ENCODE measurements at regions not wholly inside any gene's neighbourhood (a gene's known extent, or its start where the extent isn't known, plus 50 kb on each side); places are given as distances from the start of the nearest gene placed in this dataset.

DNA sequence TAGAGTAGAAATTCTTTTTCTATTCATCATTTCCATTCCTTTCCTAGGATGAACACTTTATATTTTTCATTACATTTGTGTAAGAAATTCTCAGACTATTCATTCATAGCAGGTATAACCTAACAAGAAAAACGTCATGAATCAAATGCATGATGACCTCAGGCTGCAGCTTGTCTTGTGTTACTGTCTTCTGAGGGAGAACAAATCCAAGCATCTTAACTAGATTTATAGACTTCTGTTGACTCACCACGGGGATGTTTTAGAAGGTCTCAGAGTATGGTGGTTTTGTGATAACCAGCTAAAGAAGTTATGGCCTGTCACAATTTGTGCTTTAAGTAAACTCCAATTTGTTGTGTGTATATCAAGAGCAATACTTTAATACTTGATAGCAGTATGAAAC lies 102.7 kb downstream of the ANKRD7 start:
- WGBS (ENCODE audit: insufficient coverage, insufficient replicate concordance, low lambda C conversion rate, missing lambda C conversion rate): 0% methylated on average over 2 of the region's 2 CpGs
- no peak overlapping the region for H3K4me2 ChIP-seq (ENCODE audit: control insufficient read depth, insufficient read depth)
- H3K9me3 ChIP-seq (replicated peaks; ENCODE audit: control insufficient read depth, insufficient read depth, low read length): no peaks in the 10 kb centered on the region
- H2AFZ ChIP-seq (ENCODE audit: control insufficient read depth, low read depth, low read length): no peak overlapping the region
- no peaks in the 10 kb centered on the region for H4K20me1 ChIP-seq (ENCODE audit: control insufficient read depth, insufficient read depth)
- CTCF ChIA-PET: interaction anchor here (0.9 to 1.1 kb wide), 2 partner anchors 29 to 67 kb away, joined by 3 to 4 read pairs; no protein-coding TSS in a partner anchor
- SMC1A ChIA-PET (ENCODE audit: uncharacterized antibody, unreplicated experiment): interaction anchor here (0.7 to 1.5 kb wide), 3 partner anchors 13 to 40 kb away, joined by 3 read pairs; no protein-coding TSS in a partner anchor
- no peak overlapping the region for H3K27ac ChIP-seq (ENCODE audit: control insufficient read depth, insufficient read depth)
- no TSS peak for BruUV-seq (replicated peaks)
- RAD21 ChIA-PET (ENCODE audit: unreplicated experiment): no interaction called here
- ATAC-seq (no peak), FAIRE-seq (peak; percentile 7), DNase-seq (ENCODE audit: low read depth, low spot score) (no peak)
- no peaks in the 10 kb centered on the region for H3K79me2 ChIP-seq (ENCODE audit: control insufficient read depth, insufficient read depth, low read length)
- H3K4me1 ChIP-seq (ENCODE audit: control insufficient read depth, insufficient read depth, low read length): no peaks in the 10 kb centered on the region
- H3K36me3 ChIP-seq (ENCODE audit: control insufficient read depth in 2 of 2, insufficient read depth in 2 of 2, low read length in 1 of 2): no peaks in the 10 kb centered on the region
- no peak overlapping the region for H3K9ac ChIP-seq (ENCODE audit: control insufficient read depth, insufficient read depth, low read length)
- POLR2A ChIA-PET: no interaction called here
- TF ChIP-seq PML (IDR thresholded peaks at IDR 0.05; ENCODE audit: low read length): no peak
- no peak for TF ChIP-seq RFX5 (IDR thresholded peaks at IDR 0.05; ENCODE audit: low read depth, low read length)
- TF ChIP-seq HDAC6 (IDR thresholded peaks at IDR 0.05; ENCODE audit: unreplicated experiment): no peak
- TF ChIP-seq STAT1 (conservative IDR thresholded peaks at IDR 0.05): no peak
- TF ChIP-seq TCF12 (IDR thresholded peaks at IDR 0.05; ENCODE audit: low read depth, low read length): no peak
- TF ChIP-seq EZH2 (IDR thresholded peaks at IDR 0.05; ENCODE audit: borderline replicate concordance, control insufficient read depth, low read depth, low read length): no peak
- TF ChIP-seq KAT2A (conservative IDR thresholded peaks at IDR 0.05; ENCODE audit: control insufficient read depth, low read depth, low read length): no peak
- no peak for TF ChIP-seq FOXK2 (IDR thresholded peaks at IDR 0.05)
- TF ChIP-seq TBL1XR1 (IDR thresholded peaks at IDR 0.05; ENCODE audit: low read depth, low read length): no peak
- TF ChIP-seq RAD21 (IDR thresholded peaks at IDR 0.05; ENCODE audit: insufficient read depth, low read depth, low read length): no peak
- no peak for TF ChIP-seq CBFB (IDR thresholded peaks at IDR 0.05; ENCODE audit: low read depth)
- no peak for TF ChIP-seq POLR2AphosphoS2 (IDR thresholded peaks at IDR 0.05; ENCODE audit: low read depth, low read length)
- no peak for TF ChIP-seq CUX1 (IDR thresholded peaks at IDR 0.05; ENCODE audit: insufficient replicate concordance, low read depth, low read length)
- no peak overlapping the region for H3K4me3 ChIP-seq
- in situ Hi-C loops (cut with MboI) (no loop called here), intact Hi-C loops (cut with micrococcal nuclease; ENCODE audit: unreplicated experiment) (no loop called here)
- no peaks in the 10 kb centered on the region for H3K27me3 ChIP-seq (replicated peaks in 1 of 2; ENCODE audit: control insufficient read depth in 2 of 2, insufficient read depth in 2 of 2, low read length in 1 of 2)
